Ramos (cell line): ENCODE measurements at regions not wholly inside any gene's neighbourhood (a gene's known extent, or its start where the extent isn't known, plus 50 kb on each side); places are given as distances from the start of the nearest gene placed in this dataset.

Experiments used
- in situ Hi-C: fragments of 300-500 bp; cut with MboI; formaldehyde crosslinking; loops from one replicate; pipeline ENCODE4 v1.14.3; 2022; ENCODE audit warnings: low sequenced_read_pairs; ENCODE audit not compliant: unreplicated experiment

DNA sequence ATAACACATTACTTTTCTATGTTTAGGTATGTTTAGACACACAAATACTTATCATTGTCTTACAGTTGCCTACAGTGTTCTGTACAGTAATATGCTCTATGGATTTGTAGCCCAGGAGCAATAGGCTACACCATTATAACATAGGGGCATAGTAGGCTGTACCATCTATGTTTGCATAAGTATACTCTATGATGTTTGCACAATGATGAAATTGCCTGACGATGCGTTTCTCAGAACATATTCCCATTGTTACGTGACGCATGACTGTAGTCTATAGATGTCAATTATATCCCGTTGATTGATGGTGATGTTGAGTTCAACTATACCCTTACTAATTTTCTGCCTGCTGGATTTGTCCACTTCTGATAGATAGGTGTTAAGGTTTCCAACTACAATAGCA, 139.4 kb upstream of the PFN2 start:
- in situ Hi-C loops = no loop called here

DNA sequence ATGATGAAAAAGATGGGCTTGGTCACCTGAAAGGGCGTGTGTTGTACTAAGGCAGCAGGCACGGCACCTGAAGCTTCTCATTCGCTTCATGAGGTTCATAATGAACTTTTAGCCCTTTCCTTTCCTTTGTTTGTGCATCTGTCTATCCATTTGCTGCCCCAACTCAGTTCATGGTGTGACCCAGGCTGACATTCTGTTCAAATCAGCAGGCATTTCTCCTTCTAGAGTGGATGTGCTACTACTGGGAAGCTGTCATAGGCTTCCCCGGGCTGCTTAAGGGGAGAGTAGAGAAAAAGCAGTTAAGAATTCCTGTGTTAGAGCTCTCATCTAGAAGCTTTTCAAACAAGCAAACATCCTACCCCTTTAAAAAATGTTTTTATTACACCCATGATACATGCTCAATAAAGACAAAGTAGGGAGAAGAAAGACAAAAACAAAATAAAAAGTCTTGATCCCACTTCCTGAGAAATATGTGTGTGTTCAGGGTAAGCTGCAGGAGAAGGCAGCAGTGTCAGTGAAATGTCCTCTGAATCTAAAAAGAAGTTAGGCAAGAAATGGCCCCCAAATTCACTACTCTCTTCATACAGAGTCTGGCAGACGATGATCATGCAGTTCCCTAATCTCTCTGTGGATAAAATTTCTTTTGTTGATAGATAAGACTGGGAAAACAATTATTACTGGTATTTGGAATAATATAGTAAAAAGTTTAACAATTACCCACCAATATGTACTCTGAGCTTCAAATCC, 136.9 kb upstream of the PFN2 start:
- in situ Hi-C loops = no loop called here

DNA sequence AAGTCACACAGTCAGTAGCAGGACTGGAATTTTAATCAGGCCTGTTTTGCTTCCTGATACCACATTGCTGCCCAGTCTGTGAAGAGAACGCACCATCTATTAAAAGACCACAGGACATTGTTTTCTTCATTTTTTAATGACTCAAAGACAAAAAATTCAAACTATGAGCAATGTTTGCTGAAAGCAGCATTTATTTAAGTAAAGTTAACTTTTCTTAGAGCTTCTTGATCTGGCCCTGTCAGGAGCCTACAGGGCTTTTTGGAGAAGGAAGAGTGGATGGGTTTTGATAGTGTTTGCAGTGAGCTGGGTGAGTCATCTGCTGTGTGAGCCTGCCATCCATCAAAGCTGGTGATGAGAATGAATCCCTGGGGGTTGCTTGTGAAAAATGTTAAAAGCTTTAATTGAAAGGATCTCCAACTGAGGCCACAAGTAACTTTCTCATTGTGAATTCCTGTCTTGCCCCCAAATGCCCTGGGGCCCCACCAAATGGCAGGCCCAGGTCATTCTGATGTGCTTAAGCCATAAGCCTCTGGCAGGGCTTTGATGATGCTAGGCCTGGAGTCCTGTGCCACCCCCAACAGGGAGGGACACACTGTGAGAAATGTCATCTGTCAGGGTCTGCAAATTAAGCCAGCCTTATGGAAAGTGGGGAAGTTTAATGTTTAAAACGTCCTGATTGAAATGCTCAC, 136.2 kb upstream of the PFN2 start:
- in situ Hi-C loops = no loop called here

DNA sequence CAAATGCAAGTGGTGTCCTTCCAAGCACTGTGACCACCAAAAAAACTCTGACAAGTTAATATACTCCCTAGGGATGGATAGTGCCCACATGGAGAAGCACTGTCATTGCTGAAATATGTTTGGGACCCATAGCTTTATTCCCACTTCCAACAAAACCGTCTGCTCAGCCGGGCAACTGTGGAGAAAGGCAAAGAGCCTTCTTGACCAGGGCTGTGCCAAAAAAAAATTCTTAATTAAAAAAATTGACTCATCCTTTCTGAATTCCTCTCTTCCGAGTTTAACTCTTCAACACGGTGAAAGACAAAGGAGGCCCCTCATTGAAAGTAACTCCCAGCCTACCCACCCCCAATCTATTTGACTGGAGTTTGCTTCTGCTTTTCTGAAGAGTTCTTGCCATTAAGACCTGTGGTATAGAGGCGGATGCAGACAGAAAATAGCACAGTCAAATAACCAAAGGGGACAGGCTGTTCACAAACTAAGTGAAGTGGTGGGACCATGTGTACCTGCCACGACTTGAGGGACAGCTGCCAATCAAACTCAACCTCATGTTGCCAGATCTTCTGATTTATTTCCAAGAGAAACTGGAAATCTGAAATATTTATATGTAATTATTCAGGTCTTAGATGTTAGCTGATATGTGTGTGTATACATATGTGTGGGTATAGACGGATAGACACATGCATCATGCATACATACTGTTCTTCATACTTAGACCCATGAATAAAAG, 135.4 kb upstream of the PFN2 start:
- in situ Hi-C loops = no loop called here

DNA sequence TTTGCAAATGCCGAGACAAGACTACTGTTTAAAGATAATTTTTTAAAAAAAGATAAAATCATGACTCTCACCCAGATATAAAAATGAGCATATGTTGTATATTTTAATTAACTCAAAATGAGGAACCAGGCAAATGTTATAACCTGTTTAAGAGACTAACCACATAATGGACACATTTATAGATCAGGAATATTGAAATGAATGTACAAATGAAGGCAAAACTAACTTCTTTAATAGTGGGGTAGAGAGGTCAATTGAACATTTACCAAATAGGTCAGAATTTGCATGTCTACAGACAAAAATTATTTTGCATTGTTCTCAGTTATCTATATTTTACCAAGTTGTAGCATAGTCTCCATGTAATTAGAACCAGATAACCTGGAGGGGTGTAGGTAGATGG, 134.3 kb upstream of the PFN2 start:
- in situ Hi-C loops = no loop called here

DNA sequence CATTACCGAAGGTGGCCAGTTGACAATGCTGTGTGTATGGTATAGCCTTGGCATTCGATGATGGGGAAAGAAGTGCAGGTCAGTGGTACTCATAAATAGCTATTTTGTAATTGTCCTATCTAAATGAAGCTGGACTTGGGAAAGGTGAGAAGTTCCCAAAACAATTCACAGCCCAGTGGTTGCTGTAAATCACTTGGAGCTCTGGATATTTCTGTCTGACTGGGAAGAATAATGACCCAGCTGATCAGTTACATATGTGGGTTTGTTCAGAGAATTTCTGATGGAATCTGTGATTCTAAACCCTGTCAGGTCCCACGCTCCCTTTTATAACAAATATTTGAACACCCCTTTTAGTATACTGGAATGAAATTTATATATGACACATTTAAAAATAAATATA, 133.9 kb upstream of the PFN2 start:
- in situ Hi-C loops = no loop called here

DNA sequence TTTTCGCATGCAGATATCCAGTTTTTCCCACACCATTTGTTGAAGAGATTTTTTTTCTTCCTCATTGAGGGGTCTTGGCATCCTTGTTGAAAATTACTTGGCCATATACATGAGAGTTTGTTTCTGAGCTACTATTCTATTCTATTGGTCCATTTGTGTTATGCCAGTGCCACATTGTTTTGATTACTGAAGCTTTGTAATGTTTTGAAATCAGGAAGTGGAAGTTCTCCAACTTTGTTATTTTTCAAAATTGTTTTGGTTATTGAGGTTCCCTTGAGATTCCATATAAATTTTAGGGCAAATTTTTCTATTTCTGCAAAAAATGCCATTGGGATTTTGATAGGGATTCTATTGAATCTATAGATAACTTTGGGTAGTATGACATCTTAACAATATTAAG, 130.3 kb upstream of the PFN2 start:
- in situ Hi-C loops = no loop called here

DNA sequence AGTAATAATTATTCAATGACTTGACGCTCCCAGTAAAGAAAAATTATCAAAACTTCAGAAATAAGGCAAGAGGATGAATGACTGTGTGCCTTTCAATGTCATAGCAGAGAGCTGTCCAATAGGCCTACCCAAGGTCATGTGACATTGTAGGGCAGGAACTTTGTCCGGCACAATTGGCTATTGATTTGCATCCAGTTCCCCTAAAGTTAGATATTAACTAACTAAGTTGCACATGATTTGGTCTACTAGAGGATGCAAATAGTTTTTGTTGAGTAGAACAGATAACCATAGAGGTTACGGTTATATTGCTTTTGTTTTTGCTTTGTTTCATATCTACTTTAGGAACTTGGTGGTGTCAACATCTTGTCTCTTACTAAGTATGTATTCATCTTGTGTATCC, 127.9 kb upstream of the PFN2 start:
- in situ Hi-C loops = no loop called here

DNA sequence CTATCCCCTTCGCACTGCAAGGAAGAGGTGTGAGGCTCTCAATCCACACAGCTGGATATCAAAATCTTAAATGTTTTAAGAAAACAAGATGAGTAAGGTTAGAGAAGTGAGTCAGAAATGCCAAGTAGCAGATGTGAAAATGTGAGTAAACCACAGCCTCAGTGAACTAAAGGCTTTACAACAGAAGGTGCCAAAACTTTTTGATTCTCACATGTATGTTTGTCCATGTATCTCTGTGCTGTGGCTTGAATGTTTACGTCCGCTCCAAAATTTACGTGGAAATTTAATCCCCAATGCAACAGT, 126.8 kb upstream of the PFN2 start:
- in situ Hi-C loops = no loop called here

DNA sequence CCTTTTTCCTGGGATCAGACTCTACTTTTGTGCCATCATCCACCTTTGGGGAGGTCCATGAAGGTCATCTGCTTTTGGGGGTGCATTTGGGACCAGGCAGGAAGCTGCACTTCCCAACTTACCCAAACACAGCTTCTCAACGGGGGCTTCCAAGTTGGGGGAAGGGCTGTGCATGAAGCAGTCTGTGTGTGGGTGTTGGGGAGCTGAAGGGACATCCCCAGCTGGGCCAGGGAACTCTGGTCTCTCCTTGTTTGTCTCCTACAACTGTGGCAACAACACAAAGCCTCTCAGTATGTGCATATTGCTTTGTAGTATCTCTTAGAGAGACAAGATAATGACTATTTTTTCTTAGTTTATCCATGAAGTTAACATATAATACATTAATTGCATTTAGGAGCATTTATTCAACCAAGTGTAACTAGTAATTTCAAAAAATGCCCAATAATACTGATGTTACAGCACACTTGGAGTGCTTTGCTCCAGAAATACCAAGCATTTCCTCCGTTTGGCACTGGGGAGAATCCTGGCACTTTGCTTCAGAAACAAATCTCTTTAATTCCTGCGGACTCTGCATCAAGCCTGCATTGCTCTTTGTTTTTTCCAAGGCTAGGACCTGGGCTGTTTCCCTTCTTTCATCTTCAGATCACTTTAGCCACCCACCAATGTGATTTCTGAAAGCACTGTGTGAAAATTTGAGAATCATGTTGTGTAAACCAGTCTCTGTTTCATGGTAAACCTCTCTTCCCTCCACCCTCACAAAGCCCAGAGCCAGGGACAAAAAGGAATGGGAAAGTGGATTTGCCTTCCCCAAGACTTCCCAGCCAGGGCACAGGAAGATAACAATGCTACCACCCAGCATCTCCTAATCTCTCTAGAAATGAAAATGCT, 126.2 kb upstream of the PFN2 start:
- in situ Hi-C loops = no loop called here

DNA sequence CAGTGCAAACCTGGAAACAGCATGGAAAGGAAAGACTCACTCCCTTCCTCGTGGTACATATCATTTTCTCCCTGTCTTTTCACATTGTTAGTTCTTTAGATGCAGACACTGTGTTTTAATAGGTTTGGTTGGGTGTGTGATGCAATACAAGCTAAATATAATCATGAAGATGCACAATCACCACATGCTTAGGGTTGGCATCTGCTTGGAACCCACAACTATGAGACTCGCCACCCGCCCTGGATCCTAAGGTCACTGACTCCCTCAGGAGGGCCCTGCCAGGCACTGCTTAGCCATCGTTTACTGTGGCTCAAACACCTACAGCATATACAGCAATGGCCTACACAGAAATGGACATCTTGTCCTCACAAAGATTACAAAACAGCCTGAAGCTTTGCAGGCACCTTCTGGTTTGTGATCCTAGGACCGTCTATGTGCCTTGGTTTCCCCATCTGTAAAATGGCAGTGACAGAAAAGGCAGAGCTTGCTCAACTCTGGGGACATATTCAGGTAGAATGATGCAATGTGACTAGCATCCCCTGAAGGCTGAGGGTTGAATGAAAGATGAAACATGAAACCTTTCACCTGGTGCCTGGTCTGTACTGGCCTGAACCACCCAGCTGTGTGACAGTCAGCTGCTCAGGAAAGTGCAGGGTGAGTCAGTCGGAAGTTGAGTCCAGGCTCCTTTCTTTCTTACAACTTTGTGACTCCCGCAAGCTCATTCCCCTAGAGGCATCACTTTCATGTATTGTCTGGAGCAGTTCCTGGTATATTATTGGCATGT, 123.6 kb upstream of the PFN2 start:
- in situ Hi-C loops = no loop called here

DNA sequence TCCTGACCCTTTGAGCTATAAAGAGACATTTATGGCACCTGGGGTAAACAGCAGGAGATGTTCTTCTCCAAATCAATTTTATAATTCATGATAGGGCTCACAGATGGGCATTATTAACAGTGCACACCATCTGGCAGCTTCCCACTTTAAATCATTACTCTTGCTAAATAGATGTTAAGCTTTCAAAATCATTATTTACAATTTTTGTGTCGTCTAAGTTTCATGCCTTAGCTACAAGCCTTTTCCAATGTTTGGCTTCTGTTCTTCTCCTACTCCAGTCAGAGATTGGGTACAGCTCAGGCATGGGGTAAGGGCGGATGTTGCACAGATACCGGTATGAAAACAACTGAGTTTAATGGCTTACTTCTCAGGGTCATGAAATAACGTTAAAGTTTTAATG, 120.9 kb upstream of the PFN2 start:
- in situ Hi-C loops = no loop called here

DNA sequence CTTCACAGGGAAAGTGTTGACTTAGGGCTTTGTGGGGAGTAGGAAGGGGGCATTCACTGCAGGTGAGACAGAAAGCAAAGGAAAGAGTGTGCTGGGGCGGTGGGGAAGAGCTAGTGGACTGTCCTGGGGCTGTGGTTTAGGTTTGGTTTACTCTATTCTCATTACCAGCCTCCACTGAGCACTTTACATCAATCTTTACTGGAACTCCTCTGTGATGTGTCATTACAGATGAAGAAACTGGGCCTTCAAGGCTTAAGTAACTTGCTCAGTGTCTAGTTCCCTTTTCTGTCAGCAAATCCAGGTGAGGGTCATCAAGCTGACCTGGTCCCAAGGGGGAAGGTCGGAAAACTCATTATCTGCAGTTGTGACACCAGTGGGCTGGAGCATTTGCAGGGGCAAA, 120.2 kb upstream of the PFN2 start:
- in situ Hi-C loops = no loop called here

DNA sequence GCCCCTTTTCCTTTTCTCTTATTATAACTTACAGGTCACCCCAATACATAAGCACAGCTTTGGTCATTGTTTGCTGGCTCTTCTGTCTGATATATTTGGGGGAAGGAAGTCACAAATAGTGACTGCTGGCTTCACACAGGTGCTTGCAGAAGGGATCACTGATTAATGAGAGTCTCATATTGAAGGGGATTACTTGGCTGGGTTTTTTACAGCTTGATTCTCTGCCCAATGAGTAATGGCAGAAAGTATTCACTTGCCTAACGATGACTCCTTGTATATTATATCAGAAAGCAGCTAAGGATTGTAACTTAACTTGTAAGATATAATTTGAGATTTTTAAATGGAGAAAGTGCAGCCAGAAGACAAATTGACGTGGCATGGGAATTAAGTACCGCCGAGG, 119.3 kb upstream of the PFN2 start:
- in situ Hi-C loops = no loop called here

DNA sequence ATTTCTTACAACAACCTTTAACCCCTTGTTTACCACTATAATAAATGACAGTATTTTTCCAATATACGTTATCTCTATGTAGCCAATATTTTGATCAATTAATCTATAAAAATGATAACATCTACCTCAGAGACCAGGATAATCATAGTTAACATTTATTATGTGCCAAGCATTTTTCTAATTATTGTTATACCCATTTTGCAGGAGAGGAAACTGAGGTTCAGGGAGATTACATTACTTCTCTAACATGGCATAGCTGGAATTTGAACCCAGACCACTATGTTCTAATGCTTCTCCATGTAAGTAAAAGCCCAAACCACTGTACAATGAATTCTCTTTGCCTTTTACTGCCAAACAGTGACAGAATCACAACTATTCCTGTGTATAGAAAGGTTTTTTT, 113.4 kb upstream of the PFN2 start:
- in situ Hi-C loops = no loop called here

DNA sequence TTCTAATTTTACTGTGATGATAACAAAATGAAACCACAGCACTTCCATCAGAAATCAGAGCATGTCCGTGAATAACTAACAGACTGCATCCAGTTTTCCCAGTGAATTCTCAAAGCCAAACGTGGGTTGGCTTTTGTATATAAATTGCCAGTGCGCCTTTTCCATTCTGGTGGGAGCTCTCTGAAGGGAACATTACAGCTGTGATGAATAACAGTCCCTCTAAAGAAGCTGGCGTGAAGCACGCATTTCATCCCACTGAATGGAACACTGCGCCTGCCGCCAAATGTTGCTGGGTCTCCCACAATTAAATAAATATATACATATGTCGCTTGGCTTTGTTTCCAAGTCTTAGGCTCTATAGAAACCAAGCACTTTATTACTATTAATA, 113.0 kb upstream of the PFN2 start:
- in situ Hi-C loops = no loop called here

DNA sequence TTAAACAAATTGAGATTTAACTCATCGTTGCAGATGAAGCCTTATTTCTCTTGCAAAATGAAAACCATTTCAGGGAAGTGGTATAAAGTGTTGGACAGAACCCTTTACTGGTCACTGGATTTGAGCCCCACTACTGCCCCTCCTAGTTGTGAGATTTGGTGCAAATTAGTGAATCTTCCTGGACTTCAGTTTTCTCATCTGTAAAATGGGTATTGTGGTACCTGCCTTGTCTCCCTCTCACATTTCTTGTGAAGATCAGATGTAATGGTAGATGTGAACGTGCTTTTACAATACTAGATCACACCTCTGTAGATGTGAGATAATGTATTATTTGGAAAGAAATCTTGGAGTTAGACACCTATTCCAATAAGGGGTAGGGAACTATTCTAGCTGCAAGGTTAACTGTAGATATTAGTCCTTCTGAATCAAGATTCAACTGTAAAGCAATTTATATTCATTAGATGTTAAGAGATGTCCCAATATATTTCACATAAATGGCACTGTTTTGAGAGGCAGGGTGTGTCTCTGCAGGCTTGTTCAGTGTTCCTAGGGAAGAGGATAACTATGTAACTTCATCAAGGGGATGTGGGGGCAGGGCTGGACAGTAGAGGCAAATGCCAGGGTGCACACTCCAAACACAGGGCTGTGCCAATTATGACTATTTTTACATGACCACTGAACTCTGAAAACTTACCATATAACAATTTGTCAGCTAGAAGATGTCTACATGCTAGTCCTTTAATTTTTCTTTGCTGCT, 112.4 kb upstream of the PFN2 start:
- in situ Hi-C loops = no loop called here

DNA sequence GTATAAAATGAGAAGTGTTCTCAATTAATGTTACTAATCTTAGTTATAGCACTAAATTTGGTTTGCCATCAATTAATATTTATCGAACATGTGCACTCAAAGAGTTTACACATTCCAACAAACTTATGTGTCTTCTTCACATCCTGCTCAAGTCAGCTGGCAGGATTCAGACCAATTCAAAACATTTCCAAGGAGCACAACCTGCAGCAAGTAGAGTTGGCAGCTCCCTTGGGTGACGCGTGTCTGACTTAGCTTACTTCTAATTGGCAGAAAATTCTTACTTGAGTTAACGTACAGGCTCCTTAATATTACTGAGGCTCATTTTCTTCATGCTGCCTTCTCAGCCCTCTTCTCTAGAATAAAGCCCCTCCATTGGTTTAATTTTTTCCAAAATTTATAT, 110.4 kb upstream of the PFN2 start:
- in situ Hi-C loops = no loop called here

DNA sequence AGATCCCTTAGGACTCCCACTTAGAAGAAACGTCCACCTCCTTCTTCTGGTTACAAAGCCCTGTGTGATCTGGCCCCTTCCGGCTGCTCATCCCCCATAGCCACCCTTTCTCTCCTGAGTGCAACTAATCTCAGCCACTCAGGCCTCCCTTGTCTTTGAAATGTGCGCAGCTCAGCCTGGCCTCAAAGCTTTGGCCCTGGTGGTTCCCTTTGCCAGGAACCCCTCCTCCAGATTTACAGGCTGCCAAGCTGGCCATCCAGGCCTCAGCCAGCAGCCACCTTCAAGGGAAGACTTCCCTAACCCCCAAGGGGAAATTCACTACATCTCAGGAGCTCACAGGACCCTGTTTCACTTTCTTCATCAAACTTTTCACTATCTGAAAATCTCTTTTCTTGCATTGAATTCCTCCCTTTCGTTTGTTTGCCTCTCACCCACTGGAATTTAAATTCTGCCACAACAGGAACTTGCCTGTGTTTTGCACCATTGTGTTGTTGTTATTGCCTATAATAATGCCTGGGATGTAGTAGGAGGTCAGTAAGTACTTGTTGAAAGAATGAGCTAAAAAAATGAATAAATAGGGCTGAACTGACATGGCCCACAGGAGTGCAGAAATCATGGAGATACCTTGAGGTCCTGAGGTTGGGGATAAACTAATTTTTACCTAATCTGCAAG, 109.5 kb upstream of the PFN2 start:
- in situ Hi-C loops = no loop called here
